NCI-H526 treated with DMSO at 0.1 percent for 48 hours (cell line): ENCODE measurements at regions not wholly inside any gene's neighbourhood (a gene's known extent, or its start where the extent isn't known, plus 50 kb on each side); places are given as distances from the start of the nearest gene placed in this dataset.
A peak's percentile ranks its signal among the peaks of the same experiment; 100 is the strongest.

ENCODE experiments used
- DNase-seq: peaks from one replicate; lab custom pipeline; 2025; lab: John Stamatoyannopoulos, UW

GRCh38 chr6:128827675-128828464 lies 55.1 kb upstream of the LAMA2 start:
- DNase-seq = no peak

GRCh38 chr6:128826606-128827005 lies 56.3 kb upstream of the LAMA2 start:
- no peak for DNase-seq

- no peak for DNase-seq
Measured at GRCh38 chr6:128822271-128822670, 60.7 kb upstream of the LAMA2 start.

GRCh38 chr6:128821116-128821515 lies 61.8 kb upstream of the LAMA2 start:
- no peak for DNase-seq

- DNase-seq = no peak
Measured at GRCh38 chr6:128808856-128809255, 74.1 kb upstream of the LAMA2 start.

GRCh38 chr6:128807577-128807976 lies 75.4 kb upstream of the LAMA2 start:
- peak; percentile 37 for DNase-seq

GRCh38 chr6:128806261-128806660 lies 76.7 kb upstream of the LAMA2 start:
- no peak for DNase-seq

GRCh38 chr6:128803911-128804310 lies 79.0 kb upstream of the LAMA2 start:
- DNase-seq = no peak

GRCh38 chr6:128801621-128802020 lies 81.3 kb upstream of the LAMA2 start:
- no peak for DNase-seq

- DNase-seq = peak; percentile 22
Measured at GRCh38 chr6:128784266-128784665, 98.7 kb upstream of the LAMA2 start.

GRCh38 chr6:128768187-128768586 lies 114.8 kb upstream of the LAMA2 start:
- DNase-seq = no peak

GRCh38 chr6:128767705-128768104 lies 115.2 kb upstream of the LAMA2 start:
- DNase-seq = no peak

- DNase-seq = no peak
Measured at GRCh38 chr6:128767150-128767549, 115.8 kb upstream of the LAMA2 start.

- no peak for DNase-seq
Measured at GRCh38 chr6:128763599-128764300, 119.2 kb upstream of the LAMA2 start.

GRCh38 chr6:128759901-128760300 lies 123.0 kb upstream of the LAMA2 start:
- DNase-seq = no peak

GRCh38 chr6:128759447-128759846 lies 123.5 kb upstream of the LAMA2 start:
- no peak for DNase-seq

- DNase-seq = no peak
Measured at GRCh38 chr6:128757961-128758360, 125.0 kb upstream of the LAMA2 start.

GRCh38 chr6:128754658-128755256 lies 128.2 kb upstream of the LAMA2 start:
- no peak for DNase-seq

- DNase-seq = peak; percentile 53
Measured at GRCh38 chr6:128743974-128744765, 138.8 kb upstream of the LAMA2 start.

- no peak for DNase-seq
Measured at GRCh38 chr6:128742900-128743299, 140.0 kb upstream of the LAMA2 start.

- no peak for DNase-seq
Measured at GRCh38 chr6:128740951-128741350, 142.0 kb upstream of the LAMA2 start.

- no peak for DNase-seq
Measured at GRCh38 chr6:128739112-128739511, 143.8 kb upstream of the LAMA2 start.
